ENCODE measurements at regions not wholly inside any gene's neighbourhood (a gene's known extent, or its start where the extent isn't known, plus 50 kb on each side); places are given as distances from the start of the nearest gene placed in this dataset.

DNA sequence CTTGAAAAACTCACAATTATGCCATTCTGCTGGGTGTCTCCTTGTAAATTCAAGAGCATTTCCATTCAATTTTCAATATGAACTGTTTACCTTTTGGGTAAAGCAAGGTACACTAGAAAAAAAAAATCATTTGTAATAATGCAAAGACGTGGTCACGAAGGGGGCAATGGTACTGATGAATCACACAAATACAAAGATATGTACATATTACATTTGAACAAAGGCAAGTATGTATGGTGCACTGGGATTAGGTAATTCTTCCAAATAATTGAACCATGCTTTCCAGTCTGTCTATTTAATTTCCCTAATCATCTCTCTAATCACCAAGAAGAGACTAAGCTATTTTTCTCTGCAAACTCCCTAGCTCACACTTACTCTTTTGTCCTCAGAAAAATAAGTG, 63.4 kb upstream of the RNF38 start:
- Histone ChIP-seq H4K20me1 (ENCODE audit: insufficient read depth, low read length, poor library complexity, severe bottlenecking) (peaks cover 26% of the 10 kb centered on the region), H3K79me2 (ENCODE audit: insufficient read depth, low read length) (peaks cover 48% of the 10 kb centered on the region)

DNA sequence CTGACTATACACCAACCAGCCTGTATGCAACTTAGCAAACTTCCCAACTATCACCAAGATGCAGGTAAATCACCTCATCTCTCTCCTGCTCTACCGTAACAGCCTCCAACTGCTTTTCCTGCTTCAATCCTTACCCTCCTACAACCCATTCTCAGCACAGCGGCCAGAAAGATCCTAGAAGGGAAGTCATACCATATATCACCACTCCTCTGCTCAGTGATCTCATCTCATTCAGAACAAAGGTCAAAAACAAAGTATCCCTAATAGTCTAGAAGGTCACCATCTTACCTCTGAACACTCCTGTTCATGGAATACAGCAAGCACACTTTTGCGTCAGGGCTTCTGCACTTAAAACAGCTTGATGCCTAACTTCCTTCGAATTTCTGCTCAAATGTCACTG, 62.2 kb upstream of the RNF38 start:
- H3K9ac ChIP-seq (ENCODE audit: low read depth, low read length, poor library complexity, severe bottlenecking), result no peak overlapping the region
- no peaks in the 10 kb centered on the region for H3K9me3 ChIP-seq (ENCODE audit: insufficient read depth, low read depth, low read length)
- no peak overlapping the region for H3K4me2 ChIP-seq (ENCODE audit: low read depth, low read length, poor library complexity, severe bottlenecking)
- peaks cover 35% of the 10 kb centered on the region for H4K20me1 ChIP-seq (ENCODE audit: insufficient read depth, low read length, poor library complexity, severe bottlenecking)
- H3K4me3 ChIP-seq (ENCODE audit: low read length, poor library complexity, severe bottlenecking), result no peak overlapping the region
- H3K36me3 ChIP-seq (ENCODE audit: insufficient read depth, low read length), result peaks cover 8% of the 10 kb centered on the region; the same call in 1 of the 2 replicates
- no peak for TF ChIP-seq EZH2phosphoT487 (IDR thresholded peaks at IDR 0.05; ENCODE audit: borderline replicate concordance)
- TF ChIP-seq, protein P1, sequence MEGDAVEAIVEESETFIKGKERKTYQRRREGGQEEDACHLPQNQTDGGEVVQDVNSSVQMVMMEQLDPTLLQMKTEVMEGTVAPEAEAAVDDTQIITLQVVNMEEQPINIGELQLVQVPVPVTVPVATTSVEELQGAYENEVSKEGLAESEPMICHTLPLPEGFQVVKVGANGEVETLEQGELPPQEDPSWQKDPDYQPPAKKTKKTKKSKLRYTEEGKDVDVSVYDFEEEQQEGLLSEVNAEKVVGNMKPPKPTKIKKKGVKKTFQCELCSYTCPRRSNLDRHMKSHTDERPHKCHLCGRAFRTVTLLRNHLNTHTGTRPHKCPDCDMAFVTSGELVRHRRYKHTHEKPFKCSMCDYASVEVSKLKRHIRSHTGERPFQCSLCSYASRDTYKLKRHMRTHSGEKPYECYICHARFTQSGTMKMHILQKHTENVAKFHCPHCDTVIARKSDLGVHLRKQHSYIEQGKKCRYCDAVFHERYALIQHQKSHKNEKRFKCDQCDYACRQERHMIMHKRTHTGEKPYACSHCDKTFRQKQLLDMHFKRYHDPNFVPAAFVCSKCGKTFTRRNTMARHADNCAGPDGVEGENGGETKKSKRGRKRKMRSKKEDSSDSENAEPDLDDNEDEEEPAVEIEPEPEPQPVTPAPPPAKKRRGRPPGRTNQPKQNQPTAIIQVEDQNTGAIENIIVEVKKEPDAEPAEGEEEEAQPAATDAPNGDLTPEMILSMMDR (conservative IDR thresholded peaks at IDR 0.05; ENCODE audit: low read length), result no peak
- no peaks in the 10 kb centered on the region for H3K9me2 ChIP-seq (replicated peaks; ENCODE audit: low read depth, low read length)
- H3F3A ChIP-seq (ENCODE audit: low read depth), result peaks cover 15% of the 10 kb centered on the region; the same call in 1 of the 2 replicates
- no peak overlapping the region for H2AFZ ChIP-seq (ENCODE audit: low read length)
- peaks cover 39% of the 10 kb centered on the region for H3K79me2 ChIP-seq (ENCODE audit: insufficient read depth, low read length)
- H3K27me3 ChIP-seq (ENCODE audit: insufficient read depth, low read length, poor library complexity, severe bottlenecking), result no peaks in the 10 kb centered on the region
- peaks cover 33% of the 10 kb centered on the region for H3K4me1 ChIP-seq (ENCODE audit: insufficient read depth, low read length, poor library complexity, severe bottlenecking)

More for the DNA sequence above, 63.4 kb upstream of the RNF38 start:
- H2AFZ ChIP-seq (ENCODE audit: low read length), result no peak overlapping the region
- H3K9me2 ChIP-seq (replicated peaks; ENCODE audit: low read depth, low read length), result no peaks in the 10 kb centered on the region
- no peaks in the 10 kb centered on the region for H3K9me3 ChIP-seq (ENCODE audit: insufficient read depth, low read depth, low read length)
- TF ChIP-seq, protein P1 (conservative IDR thresholded peaks at IDR 0.05; ENCODE audit: low read length), result no peak
- no peak for TF ChIP-seq EZH2phosphoT487 (IDR thresholded peaks at IDR 0.05; ENCODE audit: borderline replicate concordance)
- H3K4me1 ChIP-seq (ENCODE audit: insufficient read depth, low read length, poor library complexity, severe bottlenecking), result peaks cover 24% of the 10 kb centered on the region
- no peak overlapping the region for H3K9ac ChIP-seq (ENCODE audit: low read depth, low read length, poor library complexity, severe bottlenecking)
- H3F3A ChIP-seq (ENCODE audit: low read depth), result peaks cover 8% of the 10 kb centered on the region; the same call in 1 of the 2 replicates
- peaks cover 8% of the 10 kb centered on the region; the same call in 1 of the 2 replicates for H3K36me3 ChIP-seq (ENCODE audit: insufficient read depth, low read length)
- H3K4me2 ChIP-seq (ENCODE audit: low read depth, low read length, poor library complexity, severe bottlenecking), result no peak overlapping the region
- no peaks in the 10 kb centered on the region for H3K27me3 ChIP-seq (ENCODE audit: insufficient read depth, low read length, poor library complexity, severe bottlenecking)
- H3K4me3 ChIP-seq (ENCODE audit: low read length, poor library complexity, severe bottlenecking), result no peak overlapping the region

DNA sequence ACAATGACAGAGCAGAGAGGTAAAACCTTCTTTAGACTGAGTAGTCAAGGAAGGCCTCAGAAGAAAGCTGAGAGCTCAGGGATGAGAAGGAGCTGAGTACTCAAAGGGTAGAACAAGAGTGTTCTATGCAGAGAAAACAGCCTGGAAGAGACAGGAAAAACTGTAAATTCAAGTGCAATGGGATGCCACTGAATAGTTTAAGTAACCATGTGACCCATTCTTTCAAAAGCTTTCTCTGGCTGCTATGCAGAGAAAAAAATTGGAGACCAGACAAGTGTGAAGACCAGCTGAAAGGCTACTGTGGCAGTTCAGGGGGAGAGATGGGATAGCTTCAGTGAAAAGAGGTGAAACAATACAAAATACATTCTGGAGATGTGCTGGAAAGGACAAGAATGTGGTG, 61.3 kb upstream of the RNF38 start:
- no peak overlapping the region for H3K4me3 ChIP-seq (ENCODE audit: low read length, poor library complexity, severe bottlenecking)
- peaks cover 8% of the 10 kb centered on the region; the same call in 1 of the 2 replicates for H3K36me3 ChIP-seq (ENCODE audit: insufficient read depth, low read length)
- H4K20me1 ChIP-seq (ENCODE audit: insufficient read depth, low read length, poor library complexity, severe bottlenecking), result peaks cover 44% of the 10 kb centered on the region
- no peaks in the 10 kb centered on the region for H3K9me3 ChIP-seq (ENCODE audit: insufficient read depth, low read depth, low read length)
- peaks cover 16% of the 10 kb centered on the region; the same call in 1 of the 2 replicates for H3F3A ChIP-seq (ENCODE audit: low read depth)
- H3K27me3 ChIP-seq (ENCODE audit: insufficient read depth, low read length, poor library complexity, severe bottlenecking), result no peaks in the 10 kb centered on the region
- H3K9me2 ChIP-seq (replicated peaks; ENCODE audit: low read depth, low read length), result no peaks in the 10 kb centered on the region
- no peak overlapping the region for H3K4me2 ChIP-seq (ENCODE audit: low read depth, low read length, poor library complexity, severe bottlenecking)
- peaks cover 47% of the 10 kb centered on the region for H3K79me2 ChIP-seq (ENCODE audit: insufficient read depth, low read length)
- TF ChIP-seq, protein P1 (conservative IDR thresholded peaks at IDR 0.05; ENCODE audit: low read length), result no peak
- no peak for TF ChIP-seq EZH2phosphoT487 (IDR thresholded peaks at IDR 0.05; ENCODE audit: borderline replicate concordance)
- H3K9ac ChIP-seq (ENCODE audit: low read depth, low read length, poor library complexity, severe bottlenecking), result no peak overlapping the region
- H3K4me1 ChIP-seq (ENCODE audit: insufficient read depth, low read length, poor library complexity, severe bottlenecking), result peaks cover 42% of the 10 kb centered on the region
- no peak overlapping the region for H2AFZ ChIP-seq (ENCODE audit: low read length)
